ENCODE measurements at regions not wholly inside any gene's neighbourhood (a gene's known extent, or its start where the extent isn't known, plus 50 kb on each side); places are given as distances from the start of the nearest gene placed in this dataset.

GRCh38 chr2:217421834-217422233, 562.0 kb upstream of the TNP1 start:
- H3K4me1 ChIP-seq (ENCODE audit: control insufficient read depth in 1 of 2, insufficient read depth in 1 of 2, low read depth in 1 of 2, low read length in 1 of 2): no peaks in the 10 kb centered on the region
- no peak overlapping the region for H3K27ac ChIP-seq
- no peaks in the 10 kb centered on the region for H3K9me3 ChIP-seq
- H3K4me3 ChIP-seq (ENCODE audit: low read depth in 1 of 2, low read length in 1 of 2): no peak overlapping the region
- H3K27me3 ChIP-seq: peaks cover 4% of the 10 kb centered on the region
- H3K36me3 ChIP-seq: no peaks in the 10 kb centered on the region
- no peak for TF ChIP-seq CTCF (IDR thresholded peaks at IDR 0.05)

DNA sequence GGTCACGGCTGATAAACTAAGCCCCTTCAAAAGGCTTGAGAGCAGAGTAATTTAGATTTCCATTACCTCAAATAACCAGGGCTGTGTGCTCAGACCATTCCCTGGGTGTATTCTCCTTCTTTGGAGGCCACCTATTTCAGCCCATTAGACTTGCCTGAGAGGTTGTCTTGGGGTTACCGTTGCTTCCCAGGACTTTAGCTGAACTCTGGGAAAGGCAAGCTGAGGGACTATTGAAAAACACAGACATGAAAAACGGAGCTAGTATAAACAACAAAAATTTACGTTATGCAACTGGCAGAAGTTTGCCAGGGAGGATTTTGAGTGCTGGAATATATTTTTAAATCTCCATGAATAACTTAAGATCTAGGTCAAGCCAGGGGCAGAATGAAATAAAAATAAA, 561.0 kb upstream of the TNP1 start:
- no peaks in the 10 kb centered on the region for H3K9me3 ChIP-seq
- no peak for TF ChIP-seq CTCF (IDR thresholded peaks at IDR 0.05)
- H3K27ac ChIP-seq: no peak overlapping the region
- no peaks in the 10 kb centered on the region for H3K4me1 ChIP-seq (ENCODE audit: control insufficient read depth in 1 of 2, insufficient read depth in 1 of 2, low read depth in 1 of 2, low read length in 1 of 2)
- no peaks in the 10 kb centered on the region for H3K36me3 ChIP-seq
- H3K4me3 ChIP-seq (ENCODE audit: low read depth in 1 of 2, low read length in 1 of 2): no peak overlapping the region
- H3K27me3 ChIP-seq: peaks cover 4% of the 10 kb centered on the region

- Histone ChIP-seq H3K27ac (no peak overlapping the region), H3K4me1 (ENCODE audit: control insufficient read depth in 1 of 2, insufficient read depth in 1 of 2, low read depth in 1 of 2, low read length in 1 of 2) (no peaks in the 10 kb centered on the region), H3K4me3 (ENCODE audit: low read depth in 1 of 2, low read length in 1 of 2) (no peak overlapping the region), H3K9me3 (no peaks in the 10 kb centered on the region), H3K27me3 (peaks cover 4% of the 10 kb centered on the region), H3K36me3 (no peaks in the 10 kb centered on the region)
- no peak for TF ChIP-seq CTCF (IDR thresholded peaks at IDR 0.05)
These were observed 559.3 kb upstream of the TNP1 start for GRCh38 chr2:217419055-217419671.

DNA sequence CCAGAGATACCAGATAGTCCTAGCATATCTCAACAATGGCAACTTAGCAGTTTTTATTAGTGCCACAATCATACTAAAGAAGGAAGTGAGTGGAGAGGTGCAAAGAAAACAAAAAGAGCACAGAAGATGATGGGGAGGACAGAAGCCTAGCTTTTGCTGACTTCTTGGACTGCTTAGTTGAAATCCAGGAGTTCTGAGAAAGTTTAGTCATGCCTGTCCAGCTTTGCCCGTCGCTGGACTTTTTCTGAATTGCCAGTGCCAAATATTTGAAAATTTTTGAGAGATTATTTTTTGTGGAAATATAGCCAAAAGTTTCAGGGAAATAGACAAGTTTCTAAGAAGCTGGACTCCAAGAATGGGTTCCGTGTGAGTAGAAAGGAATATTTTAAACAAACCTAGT, 558.7 kb upstream of the TNP1 start:
- no peaks in the 10 kb centered on the region for H3K36me3 ChIP-seq
- H3K4me3 ChIP-seq (ENCODE audit: low read depth in 1 of 2, low read length in 1 of 2): no peak overlapping the region
- TF ChIP-seq CTCF (IDR thresholded peaks at IDR 0.05): no peak
- no peak overlapping the region for H3K27ac ChIP-seq
- H3K27me3 ChIP-seq: peaks cover 4% of the 10 kb centered on the region
- no peaks in the 10 kb centered on the region for H3K4me1 ChIP-seq (ENCODE audit: control insufficient read depth in 1 of 2, insufficient read depth in 1 of 2, low read depth in 1 of 2, low read length in 1 of 2)
- H3K9me3 ChIP-seq: no peaks in the 10 kb centered on the region

DNA sequence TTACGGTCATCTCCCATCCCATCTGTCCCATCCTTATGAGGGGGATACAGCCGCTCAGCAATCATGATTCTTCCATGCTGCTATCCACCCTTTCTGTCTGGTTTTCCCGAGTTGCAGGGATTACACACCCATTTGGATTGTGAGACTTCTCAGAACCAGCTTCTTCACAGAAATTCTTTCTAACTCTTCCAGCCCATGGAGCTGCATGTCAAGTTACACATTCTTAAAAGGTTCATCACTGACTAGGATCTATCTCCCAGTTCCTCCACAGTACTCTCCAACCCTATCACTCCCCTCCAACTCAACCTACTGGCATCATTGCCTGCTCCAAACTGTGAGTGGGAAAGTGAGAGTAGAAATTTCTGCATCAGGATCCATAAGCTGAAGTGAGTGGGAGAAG, 558.2 kb upstream of the TNP1 start:
- no peaks in the 10 kb centered on the region for H3K4me1 ChIP-seq (ENCODE audit: control insufficient read depth in 1 of 2, insufficient read depth in 1 of 2, low read depth in 1 of 2, low read length in 1 of 2)
- H3K27me3 ChIP-seq: peaks cover 4% of the 10 kb centered on the region
- H3K4me3 ChIP-seq (ENCODE audit: low read depth in 1 of 2, low read length in 1 of 2): no peak overlapping the region
- H3K9me3 ChIP-seq: no peaks in the 10 kb centered on the region
- no peaks in the 10 kb centered on the region for H3K36me3 ChIP-seq
- no peak overlapping the region for H3K27ac ChIP-seq
- TF ChIP-seq CTCF (IDR thresholded peaks at IDR 0.05): no peak

DNA sequence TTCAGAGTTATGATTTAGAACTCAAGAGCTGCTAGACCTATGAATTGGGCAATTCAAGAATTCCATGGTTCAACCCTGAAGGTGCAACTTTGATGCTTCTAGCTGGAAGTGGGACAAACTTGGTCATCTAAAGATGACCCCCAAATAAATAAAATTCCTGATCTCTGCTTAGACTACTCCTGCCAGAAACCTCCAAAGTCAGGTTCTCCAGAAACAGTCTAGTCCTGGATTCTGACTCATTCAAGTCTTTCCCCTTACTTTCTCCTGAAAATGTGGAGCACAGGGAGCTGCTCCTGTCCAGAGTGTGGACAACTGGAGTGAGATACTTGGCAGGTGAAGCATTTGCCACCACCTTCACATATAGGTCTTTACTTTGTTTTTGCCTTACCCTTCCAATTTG, 557.7 kb upstream of the TNP1 start:
- H3K36me3 ChIP-seq: no peaks in the 10 kb centered on the region
- no peak for TF ChIP-seq CTCF (IDR thresholded peaks at IDR 0.05)
- H3K9me3 ChIP-seq: no peaks in the 10 kb centered on the region
- no peak overlapping the region for H3K27ac ChIP-seq
- peaks cover 4% of the 10 kb centered on the region for H3K27me3 ChIP-seq
- H3K4me1 ChIP-seq (ENCODE audit: control insufficient read depth in 1 of 2, insufficient read depth in 1 of 2, low read depth in 1 of 2, low read length in 1 of 2): no peaks in the 10 kb centered on the region
- no peak overlapping the region for H3K4me3 ChIP-seq (ENCODE audit: low read depth in 1 of 2, low read length in 1 of 2)

Measured in neutrophil (primary cell).